NCI-H226 (cell line): ENCODE measurements at regions not wholly inside any gene's neighbourhood (a gene's known extent, or its start where the extent isn't known, plus 50 kb on each side); places are given as distances from the start of the nearest gene placed in this dataset.

Experiments
- DNase-seq: peaks from one replicate; pipeline ENCODE4 v3.0.0-alpha.2; 2015

DNA sequence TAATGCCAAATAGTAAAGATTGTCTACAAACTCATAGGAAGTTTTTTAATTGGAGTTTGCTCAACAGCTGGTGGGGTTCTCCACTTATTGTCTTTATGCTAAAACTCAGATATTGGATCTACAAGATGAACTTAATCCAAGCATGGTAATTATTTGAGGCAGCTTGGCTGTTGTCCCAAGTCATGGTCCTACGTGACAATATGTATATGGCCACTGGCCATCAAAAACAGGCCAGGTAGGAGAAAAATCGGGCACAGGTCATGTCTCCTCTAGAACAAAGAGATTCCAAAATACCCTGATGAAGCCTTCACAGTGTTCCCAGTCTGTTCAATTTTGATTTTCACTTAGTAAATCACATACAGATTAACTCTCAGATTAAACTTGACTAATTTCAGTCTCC, 606.4 kb downstream of the TNS3 start:
- no peak for DNase-seq

DNA sequence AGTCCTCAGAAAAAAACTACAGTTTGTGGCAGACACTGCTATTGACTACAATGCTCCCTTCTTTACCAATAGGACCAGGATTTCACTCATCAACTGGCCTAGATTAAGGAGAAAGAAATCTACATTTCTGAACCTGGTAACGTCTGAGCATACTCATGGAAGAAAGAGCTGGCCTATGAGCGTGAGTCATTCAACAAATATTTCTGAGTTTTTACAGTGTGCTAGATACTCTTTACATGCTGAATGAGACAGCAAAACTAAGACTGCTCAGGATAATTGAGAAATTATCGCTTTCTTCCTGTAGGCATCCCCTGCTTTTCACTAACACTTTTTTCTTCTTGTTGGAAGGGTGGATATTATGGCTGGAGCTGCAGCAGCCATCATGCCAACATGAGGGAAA, 609.7 kb downstream of the TNS3 start:
- DNase-seq, result peak; percentile 93

DNA sequence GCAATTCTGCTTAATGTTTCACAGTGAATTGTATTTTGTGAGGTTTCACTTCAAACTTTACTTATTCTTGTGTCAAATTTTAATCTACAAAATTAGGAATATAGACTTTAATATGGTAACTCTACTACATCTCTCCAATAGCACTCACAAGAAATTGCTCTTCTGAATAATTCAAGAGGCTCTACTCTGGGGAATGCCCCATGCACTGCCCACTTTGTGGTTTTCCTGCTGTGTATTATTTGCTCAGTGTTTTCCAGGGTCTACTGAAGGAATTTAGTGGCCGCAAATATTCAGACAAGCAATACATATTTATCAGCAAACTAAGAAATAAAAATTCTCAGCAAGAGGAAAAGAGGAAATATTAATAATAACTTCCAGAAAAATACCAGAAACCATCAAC, 611.4 kb downstream of the TNS3 start:
- DNase-seq, result peak; percentile 16

DNA sequence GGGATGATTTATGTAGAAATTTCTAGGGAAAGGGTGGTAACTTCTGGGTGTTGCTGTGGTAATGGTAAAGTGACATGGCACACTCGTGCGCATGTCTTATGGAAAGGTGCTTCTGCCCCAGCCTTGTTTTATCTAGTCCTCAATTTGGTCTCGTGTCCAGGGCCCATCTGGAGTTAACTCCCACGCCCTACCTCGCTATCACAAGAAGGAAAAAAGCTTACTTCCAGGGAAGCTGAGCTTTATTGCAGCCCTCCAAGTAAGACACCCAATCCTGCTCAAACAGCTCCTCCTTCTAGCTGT, 611.8 kb downstream of the TNS3 start:
- DNase-seq, result no peak

DNA sequence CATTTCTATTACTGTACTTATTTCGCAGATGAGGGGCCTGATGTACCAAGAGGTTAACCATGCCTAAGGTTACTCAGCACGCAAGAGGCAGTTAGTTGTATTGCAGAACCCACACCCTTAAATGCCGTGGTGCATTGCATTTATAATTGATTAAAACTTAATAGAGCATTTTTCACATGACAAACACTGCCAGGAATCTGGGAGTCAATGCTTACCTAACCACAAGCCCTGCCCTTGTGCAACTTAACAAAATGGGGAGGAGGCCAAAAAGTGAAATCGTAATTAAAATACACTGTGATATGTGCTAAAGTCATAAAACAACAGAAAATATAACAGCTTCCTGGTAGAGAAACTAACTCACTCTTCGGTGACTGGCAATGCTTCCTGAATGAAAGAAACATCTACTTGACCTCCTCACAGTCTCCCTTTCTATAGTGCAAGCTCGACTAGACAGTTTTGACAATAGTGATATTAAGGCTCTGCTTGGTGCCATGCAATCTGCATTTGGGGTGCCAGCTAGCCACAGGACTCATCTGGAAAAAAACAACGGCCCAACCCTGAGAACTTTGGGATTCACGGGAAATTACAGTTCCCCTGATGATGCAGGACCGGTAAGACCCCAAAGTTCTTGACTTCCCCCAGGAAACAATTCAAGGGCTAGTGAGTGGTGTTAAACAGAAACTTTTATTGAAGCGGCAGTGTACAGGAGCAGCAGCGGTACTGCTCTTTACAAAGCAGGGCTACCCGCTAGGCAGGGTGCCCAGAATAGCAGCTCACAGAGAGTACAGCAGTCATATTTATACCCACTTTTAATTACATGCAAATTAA, 612.4 kb downstream of the TNS3 start:
- peak; percentile 74 for DNase-seq

DNA sequence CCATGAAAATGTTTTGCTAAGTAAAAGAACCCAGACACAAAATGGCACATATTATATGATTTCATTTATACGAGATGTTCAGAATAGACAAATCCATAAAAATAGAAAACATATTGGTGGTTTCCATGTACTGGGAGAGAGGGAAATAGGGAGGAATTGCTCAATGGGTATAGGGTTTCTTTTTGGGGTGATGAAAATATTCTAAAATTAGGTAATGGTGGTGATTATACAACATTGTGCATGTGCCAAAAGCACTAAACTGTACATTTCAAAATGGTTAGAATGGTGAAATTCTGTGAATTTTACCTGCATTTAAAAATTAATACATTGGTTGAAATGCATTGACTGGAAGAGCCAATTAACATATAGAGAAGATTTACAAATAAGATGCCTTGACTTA, 613.9 kb downstream of the TNS3 start:
- DNase-seq, result no peak

DNA sequence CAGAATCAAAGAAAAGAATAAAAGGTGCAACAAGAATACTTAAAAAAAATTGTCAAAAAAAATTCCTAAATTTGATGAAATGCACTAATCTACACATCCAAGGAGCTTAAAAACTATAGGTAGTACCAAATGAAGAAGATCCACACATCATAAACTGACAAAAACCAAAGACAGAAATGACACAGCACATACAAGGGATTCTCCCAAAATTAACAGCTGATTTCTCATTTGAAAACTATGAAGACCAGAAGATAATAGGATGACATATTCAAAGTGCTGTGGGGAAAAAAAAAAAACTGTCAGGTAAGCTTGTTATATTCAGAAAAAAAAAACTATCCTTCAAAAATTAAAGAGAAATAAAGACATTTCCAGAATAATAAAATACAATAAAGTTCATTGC, 618.2 kb downstream of the TNS3 start:
- no peak for DNase-seq

DNA sequence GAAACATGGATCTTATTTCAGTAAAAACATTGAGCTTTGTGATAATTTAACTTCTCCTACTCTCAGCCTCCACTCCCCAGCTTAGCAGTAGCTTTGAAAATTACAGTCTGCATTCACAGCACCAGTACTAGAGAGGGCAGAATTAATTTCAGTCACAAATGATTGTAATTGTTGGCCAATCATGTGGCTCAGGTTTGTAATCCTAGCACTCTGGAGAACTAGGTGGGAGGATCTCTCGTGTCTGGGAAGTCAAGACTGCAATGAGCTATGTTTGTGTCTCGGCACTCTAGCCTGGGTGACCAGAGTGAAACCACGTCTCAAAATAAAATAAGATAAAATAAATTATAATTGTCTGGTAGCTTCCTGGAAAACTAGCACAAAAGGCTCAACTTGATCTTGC, 620.9 kb downstream of the TNS3 start:
- DNase-seq, result no peak

DNA sequence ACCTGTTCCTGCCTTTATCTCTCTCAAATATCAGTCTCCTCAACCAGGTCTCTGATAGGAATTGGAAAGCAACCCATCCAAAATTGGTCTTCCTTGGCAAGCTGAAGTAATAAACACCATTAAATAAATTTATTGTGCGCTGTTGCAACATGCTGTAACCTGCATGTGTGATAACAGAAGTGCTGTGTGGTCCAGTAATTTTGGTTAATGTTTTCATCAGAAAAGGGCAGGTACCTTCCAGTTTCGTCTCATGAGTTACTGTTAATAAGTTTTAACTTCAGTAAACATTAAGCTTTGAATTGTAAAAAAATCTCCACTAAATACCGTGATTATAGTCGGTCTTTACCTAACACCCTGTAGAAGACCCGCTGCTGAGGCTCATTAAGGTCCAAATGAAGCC, 624.7 kb downstream of the TNS3 start:
- DNase-seq, result no peak

DNA sequence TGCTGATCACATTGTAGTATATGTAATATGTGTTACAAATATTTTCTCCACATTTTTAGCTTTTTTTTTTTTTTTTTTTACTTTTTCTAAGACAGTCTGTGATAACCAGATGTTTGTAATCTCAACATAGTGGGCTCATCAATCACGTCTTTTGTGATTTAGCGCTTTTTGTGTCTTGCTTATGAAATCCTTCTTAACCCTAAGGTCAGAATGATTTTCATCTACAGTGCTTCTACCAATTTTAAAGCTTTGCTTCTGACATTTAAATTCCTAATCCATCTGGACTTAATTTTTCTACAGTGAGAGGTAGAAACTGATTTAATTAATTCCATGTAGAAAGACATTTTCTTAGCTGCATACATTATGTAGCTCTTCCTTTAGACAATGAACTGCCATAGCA, 626.4 kb downstream of the TNS3 start:
- no peak for DNase-seq

DNA sequence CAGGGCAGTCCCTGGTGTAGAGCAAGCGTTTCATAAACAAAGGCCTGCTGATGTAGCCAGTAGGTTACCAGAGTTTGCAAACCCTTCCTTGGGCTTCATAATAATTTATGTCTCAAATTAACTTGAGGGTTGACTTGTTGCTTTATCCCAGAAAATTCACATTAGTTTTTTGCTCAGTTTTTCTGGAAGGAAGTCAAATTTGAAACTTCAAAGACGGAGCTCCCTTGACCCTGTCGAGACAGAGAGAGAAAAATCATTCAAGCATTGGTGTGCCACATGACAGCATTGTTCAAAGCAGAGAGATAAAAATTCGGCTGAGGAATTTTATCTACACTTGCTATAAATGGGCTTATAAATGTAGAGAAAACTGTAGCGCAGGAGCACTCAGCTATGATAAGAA, 627.7 kb downstream of the TNS3 start:
- peak; percentile 29 for DNase-seq

DNA sequence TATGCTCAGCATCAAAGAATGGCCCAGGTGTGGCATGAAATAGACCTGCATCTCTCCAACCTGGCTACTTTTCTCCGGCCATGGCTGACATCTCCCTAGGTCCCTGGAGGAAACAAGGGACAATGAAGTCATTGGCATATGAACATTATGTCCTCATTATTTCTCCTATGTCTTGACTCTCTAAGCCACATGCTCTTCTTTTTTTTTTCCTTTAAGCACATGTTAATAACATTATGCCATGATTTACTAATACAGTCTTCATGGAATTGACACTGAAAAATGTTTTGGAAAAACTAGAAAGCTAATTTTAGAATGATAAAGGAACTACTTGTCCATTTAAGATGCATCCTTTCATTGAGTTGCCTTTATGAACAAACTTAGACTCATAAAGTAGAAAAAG, 628.9 kb downstream of the TNS3 start:
- DNase-seq, result no peak

DNA sequence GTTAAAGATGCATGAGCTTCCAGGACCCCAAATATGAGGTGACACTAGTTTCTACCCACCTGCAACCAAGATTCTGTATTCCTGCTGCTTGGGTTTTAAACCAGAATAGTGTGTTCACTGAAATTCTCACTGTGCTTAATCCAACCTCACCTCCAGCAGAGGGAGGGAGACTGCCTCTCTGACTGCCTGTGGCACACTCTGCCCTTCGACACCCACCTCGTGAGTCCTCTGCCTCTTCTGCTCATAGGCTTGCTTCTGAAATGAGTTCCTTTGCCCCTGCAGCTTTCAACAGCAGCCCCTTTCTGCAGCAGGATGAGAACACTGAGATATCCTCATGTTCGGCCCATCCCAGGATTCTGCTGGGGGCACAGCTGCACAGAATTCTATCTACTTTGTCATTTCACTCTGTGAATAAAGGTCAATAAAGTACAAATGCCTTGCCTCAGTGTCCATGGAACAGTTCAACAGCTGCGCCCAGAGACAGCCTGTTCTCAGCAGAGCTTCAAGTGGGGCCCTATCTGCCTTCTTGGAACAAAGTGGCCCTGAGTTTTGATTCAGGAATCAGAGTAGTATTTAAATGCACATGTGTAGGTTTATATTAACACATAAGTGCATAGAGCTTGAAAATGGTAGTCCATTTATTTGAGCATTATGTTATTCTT, 632.5 kb downstream of the TNS3 start:
- no peak for DNase-seq

DNA sequence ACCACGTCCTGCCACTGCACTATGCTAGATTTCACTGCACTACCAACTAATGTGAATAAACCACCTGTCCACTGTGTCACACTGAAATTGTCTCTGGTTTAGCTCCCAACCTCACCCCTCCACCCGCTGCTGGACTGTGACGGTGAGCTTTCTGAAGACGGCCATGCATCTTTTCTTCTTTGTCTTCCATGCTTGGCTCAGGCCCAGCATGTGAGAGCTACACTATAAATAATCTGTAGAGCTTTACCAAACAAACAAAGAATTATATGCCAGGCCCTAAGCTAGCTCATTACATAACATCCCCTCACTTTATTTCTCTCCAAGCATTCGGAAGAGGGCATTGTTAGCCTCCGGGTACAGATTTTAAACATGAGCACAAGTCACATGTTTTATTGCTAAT, 633.2 kb downstream of the TNS3 start:
- DNase-seq, result no peak

DNA sequence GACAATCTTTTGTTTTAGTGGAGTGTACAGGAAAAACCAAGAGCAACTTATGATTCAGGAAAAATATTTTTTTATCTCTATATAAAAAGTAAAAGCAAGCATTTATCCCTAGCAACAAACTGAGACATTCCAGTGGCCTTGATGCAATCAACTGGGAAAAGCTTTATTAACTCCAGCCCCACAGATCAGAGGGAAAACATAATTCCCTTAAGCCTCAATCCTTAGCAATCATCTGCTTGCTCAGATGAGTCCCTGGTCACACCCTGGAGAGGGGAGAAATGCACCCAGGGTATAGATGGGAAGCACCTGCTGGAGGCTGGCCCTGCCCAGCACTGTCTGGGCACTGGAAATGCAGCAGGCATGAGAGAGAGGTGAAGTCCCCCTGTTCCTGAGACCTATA, 636.6 kb downstream of the TNS3 start:
- DNase-seq, result no peak

DNA sequence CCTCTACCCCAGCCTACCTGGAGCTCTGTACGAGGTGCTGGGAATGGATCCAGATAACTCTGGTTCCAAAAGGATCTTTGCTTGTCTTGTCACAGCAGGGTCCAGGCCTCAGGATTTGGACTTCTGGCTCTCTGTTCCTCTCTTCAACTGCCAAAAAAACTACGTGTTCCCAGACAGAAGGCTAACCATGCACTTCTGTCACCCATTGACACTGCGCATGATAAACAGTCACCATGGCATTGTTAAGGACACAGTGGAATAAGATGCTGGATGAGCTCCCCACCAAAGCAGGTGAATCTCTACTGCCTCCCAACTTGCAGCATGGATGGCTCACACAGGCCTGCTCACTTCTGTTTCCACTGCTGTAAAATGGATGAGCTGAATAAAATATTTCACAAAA, 637.9 kb downstream of the TNS3 start:
- DNase-seq, result no peak

DNA sequence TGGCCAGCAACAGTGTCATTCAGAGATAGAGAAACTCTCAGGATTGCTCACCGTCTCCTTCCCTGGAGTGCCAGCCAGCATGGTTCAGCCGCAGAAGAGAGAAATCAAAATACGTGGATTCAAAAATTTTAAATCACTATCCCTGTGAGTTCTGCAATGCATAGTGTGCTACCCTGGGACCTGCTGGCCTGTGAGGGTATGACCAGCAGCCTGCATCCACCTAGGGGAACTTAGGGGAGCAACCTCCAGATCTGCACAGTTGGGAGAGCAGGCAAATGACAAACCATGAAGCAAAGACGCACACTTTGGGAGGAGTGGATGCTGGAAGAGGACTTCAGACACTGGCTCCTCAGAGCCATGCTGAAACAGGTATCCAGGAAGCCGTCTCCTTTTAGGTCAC, 639.3 kb downstream of the TNS3 start:
- no peak for DNase-seq

DNA sequence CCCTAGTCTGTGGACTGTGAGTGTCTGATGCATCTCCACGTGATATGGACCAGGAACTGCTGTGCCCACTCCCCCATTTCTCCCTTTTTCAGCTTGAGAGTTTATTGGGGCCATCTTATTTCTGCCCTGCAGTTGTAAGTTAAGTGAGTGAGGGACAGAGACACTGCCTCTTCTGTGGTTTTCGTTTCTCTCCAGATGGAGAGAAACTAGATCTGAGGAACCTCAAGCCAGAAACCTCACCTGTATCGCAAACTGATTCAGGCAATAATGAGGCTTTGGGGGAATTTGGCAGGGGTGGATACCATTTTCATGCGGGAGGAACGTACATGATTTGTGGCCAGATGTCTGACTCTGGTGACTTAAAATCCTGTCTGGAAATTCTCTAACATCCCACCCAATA, 641.7 kb downstream of the TNS3 start:
- no peak for DNase-seq

DNA sequence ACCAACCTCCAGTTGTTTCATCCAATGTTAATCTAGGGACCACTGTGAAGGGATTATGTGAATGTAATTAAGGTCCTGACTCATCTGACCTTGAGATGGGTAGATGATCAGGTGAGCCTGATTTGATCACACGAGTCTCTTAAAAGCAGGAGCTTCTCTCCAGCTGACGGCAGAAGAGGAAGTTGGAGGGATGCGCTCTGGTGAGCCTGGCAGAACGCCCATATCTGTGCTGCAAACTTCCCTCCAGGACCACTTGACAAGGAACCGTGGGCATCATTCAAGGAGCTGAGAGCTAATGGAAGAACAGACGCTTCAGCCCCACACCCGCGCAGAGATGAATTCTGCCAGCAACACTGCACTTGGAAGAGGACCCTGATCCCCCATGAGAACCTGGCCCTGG, 642.4 kb downstream of the TNS3 start:
- no peak for DNase-seq

DNA sequence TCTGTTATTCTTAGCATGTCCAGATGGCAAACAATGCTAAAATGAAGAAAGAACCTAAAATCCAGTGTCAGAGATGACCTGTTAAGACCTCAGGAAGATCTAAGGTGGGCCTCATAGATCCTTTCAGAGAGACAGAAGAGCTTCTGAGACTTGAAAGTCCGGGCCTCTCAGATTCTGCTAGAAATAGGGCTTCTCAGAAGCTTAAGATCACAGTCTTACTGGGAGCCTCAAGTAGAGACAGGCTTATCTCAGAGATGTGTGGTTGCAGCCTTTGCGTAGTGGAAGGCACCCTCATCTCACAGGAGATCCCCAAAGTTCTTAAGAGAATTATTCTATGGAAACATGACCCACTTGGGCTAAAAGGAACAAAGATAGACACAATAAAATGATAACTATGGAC, 642.8 kb downstream of the TNS3 start:
- DNase-seq, result no peak

DNA sequence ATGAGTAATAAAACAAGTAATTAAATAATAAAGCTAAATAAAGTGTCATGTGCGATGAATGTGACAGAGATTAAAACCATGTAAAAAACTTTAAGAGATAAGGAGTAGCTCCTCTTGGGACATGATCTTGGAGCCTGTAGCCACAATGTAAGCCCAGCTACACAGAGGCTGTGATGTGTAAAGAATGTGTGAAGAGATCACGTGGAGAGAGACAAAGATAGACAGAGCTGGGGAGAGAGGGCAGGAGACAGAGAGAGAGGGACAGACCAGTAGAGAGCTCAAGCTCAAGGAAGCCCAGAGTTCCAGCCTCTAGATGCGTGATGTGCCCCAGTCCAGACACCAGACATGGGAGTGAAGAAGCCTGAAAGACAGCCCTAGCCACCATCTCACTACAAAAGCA, 644.1 kb downstream of the TNS3 start:
- DNase-seq, result no peak

DNA sequence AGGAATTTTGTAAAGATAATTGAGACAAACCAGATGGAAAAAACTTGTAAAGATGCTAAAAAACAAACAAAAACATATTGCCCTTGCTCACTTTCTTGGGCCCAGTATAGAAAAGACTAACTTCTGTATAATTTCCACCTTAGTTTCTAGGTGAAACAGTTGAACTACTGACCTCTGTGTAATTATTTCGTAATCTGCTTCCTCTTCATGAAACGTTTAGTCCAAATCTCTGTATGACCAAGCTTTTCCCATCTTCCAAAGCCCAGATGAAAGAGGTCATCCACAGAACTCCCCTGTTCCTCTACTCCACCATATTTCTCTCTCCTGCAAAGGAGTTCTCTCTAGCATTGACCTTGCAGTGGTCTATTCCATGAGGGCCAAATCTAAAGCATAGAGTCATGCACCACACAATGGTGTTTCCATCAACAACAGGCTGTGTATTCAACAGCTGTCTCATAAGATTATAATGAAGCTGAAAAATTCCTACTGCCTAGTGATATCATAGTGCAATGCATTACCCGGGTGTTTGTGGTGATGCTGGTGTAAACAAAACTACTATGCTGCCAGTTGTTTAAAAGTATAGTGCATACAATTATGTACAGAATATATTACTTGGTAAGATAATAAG, 647.6 kb downstream of the TNS3 start:
- peak; percentile 47 for DNase-seq

DNA sequence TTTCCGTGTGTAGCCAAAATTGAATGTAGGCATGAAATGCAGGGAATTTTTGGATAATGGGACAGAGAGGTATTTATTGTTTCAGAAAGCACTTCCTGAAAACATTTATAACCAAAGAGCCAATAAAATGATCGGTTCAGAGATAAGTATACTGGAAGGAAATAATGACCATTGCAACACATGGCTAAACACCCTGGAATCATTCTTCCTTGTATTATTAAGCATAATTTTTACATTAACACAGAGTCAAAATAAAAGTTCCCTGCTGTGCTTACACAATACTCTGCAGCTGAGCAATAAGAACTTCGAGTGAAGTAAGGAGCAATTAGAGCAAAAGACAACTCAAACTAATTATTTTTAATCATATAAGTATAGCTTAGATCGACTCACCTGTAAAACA, 648.3 kb downstream of the TNS3 start:
- DNase-seq, result no peak

DNA sequence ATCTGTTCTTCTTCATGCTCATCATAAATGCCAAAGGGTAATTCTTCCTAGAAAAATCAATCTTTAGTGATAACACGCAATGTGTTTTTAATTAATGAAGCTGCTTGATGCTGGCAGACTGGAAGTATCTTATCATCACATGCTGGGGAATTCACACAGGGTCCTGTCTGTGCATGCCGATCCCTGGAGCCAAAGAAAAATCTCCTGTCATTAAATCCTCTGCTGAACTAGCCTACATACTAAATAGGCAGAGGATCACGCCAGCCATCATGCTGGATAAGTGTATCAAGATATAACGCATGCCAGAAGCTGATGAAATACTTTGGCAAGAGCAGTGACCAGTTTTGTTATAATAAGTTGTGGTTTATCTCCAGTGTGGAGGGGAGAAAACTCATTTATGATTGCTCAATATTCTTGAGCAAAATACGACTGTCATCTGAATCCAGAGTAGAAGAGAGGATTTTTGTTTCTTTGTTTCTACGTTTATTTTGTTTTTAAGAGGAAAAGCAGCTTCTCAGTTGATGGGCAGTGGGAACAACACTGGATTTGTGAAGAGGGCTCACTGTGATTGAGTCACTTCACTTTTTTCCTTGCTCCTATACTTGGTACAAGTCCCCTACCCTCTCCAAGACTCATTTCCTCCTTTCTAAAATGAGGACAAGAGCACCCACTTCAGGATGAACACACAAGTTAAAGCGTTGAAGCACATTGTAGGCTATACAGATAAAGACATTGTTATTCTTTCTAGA, 649.1 kb downstream of the TNS3 start:
- DNase-seq, result peak; percentile 97
